HEK293T (cell line): ENCODE measurements at regions not wholly inside any gene's neighbourhood (a gene's known extent, or its start where the extent isn't known, plus 50 kb on each side); places are given as distances from the start of the nearest gene placed in this dataset.

Experiments used
- CTCF ChIA-PET: fragments of 350-600 bp; formaldehyde crosslinking; extraction: SDS; loops from one replicate; lab custom pipeline; 2021; ENCODE audit warnings: antibody characterized with exemption, inconsistent platforms; lab: Yijun Ruan, JAX
- POLR2A ChIA-PET: fragments of 350-600 bp; formaldehyde crosslinking; extraction: SDS; loops from one replicate; lab custom pipeline; 2020; ENCODE audit warnings: antibody characterized with exemption, inconsistent platforms; lab: Yijun Ruan, JAX
- DNase-seq: peaks from one replicate; pipeline ENCODE4 v3.0.0; 2012; ENCODE audit warnings: mixed read lengths; ENCODE audit errors: extremely low spot score
- ARNT ChIP-seq: fragments of 450-650 bp; IDR thresholded peaks from 2 replicates; pipeline ENCODE4 v1.6.1; 2017; ENCODE audit warnings: mild to moderate bottlenecking
- BHLHE40 ChIP-seq: fragments of 450-650 bp; IDR thresholded peaks from 2 replicates; pipeline ENCODE4 v1.6.1; 2016; ENCODE audit warnings: mild to moderate bottlenecking, moderate library complexity, borderline replicate concordance
- CTBP1 ChIP-seq: fragments of 450-650 bp; IDR thresholded peaks from 2 replicates; pipeline ENCODE4 v1.6.1; 2016; ENCODE audit warnings: borderline replicate concordance
- ELF4 ChIP-seq: fragments of 450-650 bp; IDR thresholded peaks from 2 replicates; pipeline ENCODE4 v1.6.1; 2017; ENCODE audit warnings: antibody characterized with exemption
- FOXA1 ChIP-seq: fragments of 450-650 bp; IDR thresholded peaks from 2 replicates; pipeline ENCODE4 v1.6.1; 2016; ENCODE audit warnings: mild to moderate bottlenecking
- FOXK2 ChIP-seq: fragments of 450-650 bp; IDR thresholded peaks from 2 replicates; pipeline ENCODE4 v1.6.1; 2016; ENCODE audit warnings: mild to moderate bottlenecking
- FOXM1 ChIP-seq: fragments of 450-650 bp; IDR thresholded peaks from 2 replicates; pipeline ENCODE4 v1.6.1; 2017; ENCODE audit warnings: mild to moderate bottlenecking, borderline replicate concordance
- HDGF ChIP-seq: fragments of 450-650 bp; IDR thresholded peaks from 2 replicates; pipeline ENCODE4 v1.6.1; 2017; ENCODE audit warnings: antibody characterized with exemption, borderline replicate concordance
- L3MBTL2 ChIP-seq: fragments of 450-650 bp; conservative IDR thresholded peaks from 2 replicates; pipeline ENCODE4 v1.6.1; 2016; ENCODE audit warnings: mild to moderate bottlenecking
- LEF1 ChIP-seq: fragments of 450-650 bp; IDR thresholded peaks from 2 replicates; pipeline ENCODE4 v1.6.1; 2017; ENCODE audit warnings: mild to moderate bottlenecking, borderline replicate concordance
- NFRKB ChIP-seq: fragments of 450-650 bp; IDR thresholded peaks from 2 replicates; pipeline ENCODE4 v1.6.1; 2016; ENCODE audit warnings: mild to moderate bottlenecking, moderate library complexity
- SP1 ChIP-seq: fragments of 450-650 bp; IDR thresholded peaks from 2 replicates; pipeline ENCODE4 v1.6.1; 2017
- SUZ12 ChIP-seq: fragments of 450-650 bp; IDR thresholded peaks from 2 replicates; pipeline ENCODE4 v1.6.1; 2016; ENCODE audit warnings: mild to moderate bottlenecking
- TARDBP ChIP-seq: fragments of 450-650 bp; IDR thresholded peaks from 2 replicates; pipeline ENCODE4 v1.6.1; 2016
- ZNF384 ChIP-seq: fragments of 450-650 bp; IDR thresholded peaks from 2 replicates; pipeline ENCODE4 v1.6.1; 2016
- TF ChIP-seq, protein P1 (sequence below): fragments of 450-650 bp; IDR thresholded peaks from 2 replicates; pipeline ENCODE4 v1.6.1; 2016

GRCh38 chr18:53755914-53756609 is 468.4 kb downstream of the MBD2 start:
- DNase-seq, result no peak
- ChIA-PET CTCF (no interaction called here), POLR2A (no interaction called here)
- TF ChIP-seq, protein P1, sequence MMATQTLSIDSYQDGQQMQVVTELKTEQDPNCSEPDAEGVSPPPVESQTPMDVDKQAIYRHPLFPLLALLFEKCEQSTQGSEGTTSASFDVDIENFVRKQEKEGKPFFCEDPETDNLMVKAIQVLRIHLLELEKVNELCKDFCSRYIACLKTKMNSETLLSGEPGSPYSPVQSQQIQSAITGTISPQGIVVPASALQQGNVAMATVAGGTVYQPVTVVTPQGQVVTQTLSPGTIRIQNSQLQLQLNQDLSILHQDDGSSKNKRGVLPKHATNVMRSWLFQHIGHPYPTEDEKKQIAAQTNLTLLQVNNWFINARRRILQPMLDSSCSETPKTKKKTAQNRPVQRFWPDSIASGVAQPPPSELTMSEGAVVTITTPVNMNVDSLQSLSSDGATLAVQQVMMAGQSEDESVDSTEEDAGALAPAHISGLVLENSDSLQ, result no peak
- no peak for TF ChIP-seq ARNT
- no peak for TF ChIP-seq SUZ12
- no peak for TF ChIP-seq ELF4
- TF ChIP-seq SP1, result no peak
- no peak for TF ChIP-seq BHLHE40
- TF ChIP-seq FOXM1, result no peak
- no peak for TF ChIP-seq FOXK2
- no peak for TF ChIP-seq CTBP1
- TF ChIP-seq ZNF384, result no peak
- no peak for TF ChIP-seq NFRKB
- no peak for TF ChIP-seq FOXA1

DNA sequence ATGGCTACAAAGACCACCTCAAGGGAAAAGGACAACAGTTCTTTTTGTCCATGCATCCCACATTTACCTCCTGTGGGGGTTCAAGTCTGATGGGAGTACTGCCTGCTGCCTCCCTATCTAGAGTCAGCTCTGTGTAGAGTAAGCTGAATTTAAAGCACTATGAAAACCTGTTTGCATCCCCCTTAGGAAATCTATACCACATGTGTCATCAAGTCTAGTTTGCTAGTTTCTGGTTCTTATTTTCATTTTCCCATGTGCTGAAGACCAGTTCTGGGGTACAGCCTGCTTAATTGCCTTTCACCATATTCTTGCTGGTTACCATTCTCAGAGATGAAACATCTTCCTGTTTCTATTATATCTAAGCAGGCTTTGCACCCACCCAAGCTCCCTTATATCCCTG is 470.3 kb downstream of the MBD2 start:
- DNase-seq, result no peak
- no peak for TF ChIP-seq ZNF384
- TF ChIP-seq L3MBTL2, result no peak
- POLR2A ChIA-PET, result no interaction called here
- CTCF ChIA-PET, result no interaction called here

DNA sequence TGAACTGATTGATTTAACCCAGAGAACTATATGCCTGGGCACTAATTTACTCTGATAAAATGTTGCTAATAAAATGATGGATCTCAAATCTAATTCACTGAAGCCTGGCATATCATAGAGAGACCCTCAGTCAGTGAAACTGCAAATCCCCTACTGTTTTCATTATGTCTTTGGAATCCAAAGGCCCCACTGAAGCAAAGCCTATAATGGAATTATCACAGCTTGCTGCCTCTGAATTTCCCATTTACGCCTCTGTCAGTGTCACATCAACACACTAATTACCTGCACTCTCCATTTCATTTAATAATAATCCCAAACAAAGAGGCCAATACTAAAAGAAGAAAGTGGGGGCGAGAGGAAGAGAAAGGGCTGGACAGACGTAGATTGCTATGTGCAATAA is 470.9 kb downstream of the MBD2 start:
- ChIA-PET POLR2A (no interaction called here), CTCF (no interaction called here)
- no peak for DNase-seq
- TF ChIP-seq SP1 (no peak), SUZ12 (no peak), TARDBP (no peak), NFRKB (no peak), HDGF (no peak), LEF1 (no peak), L3MBTL2 (no peak), ELF4 (no peak)
- TF ChIP-seq, protein P1, result no peak

- ChIA-PET POLR2A (no interaction called here), CTCF (no interaction called here)
- DNase-seq, result no peak
- no peak for TF ChIP-seq CTBP1
- no peak for TF ChIP-seq ZNF384
- TF ChIP-seq HDGF, result no peak
- no peak for TF ChIP-seq ARNT
- TF ChIP-seq NFRKB, result no peak
- TF ChIP-seq FOXK2, result no peak
- TF ChIP-seq ELF4, result no peak
- no peak for TF ChIP-seq FOXM1
- no peak for TF ChIP-seq TARDBP
- no peak for TF ChIP-seq L3MBTL2
- no peak for TF ChIP-seq BHLHE40
- TF ChIP-seq SP1, result no peak
- no peak for TF ChIP-seq LEF1
- TF ChIP-seq, protein P1, result no peak
- TF ChIP-seq FOXA1, result no peak
- no peak for TF ChIP-seq SUZ12
Observed at GRCh38 chr18:53752781-53753367, 471.6 kb downstream of the MBD2 start.

GRCh38 chr18:53749766-53750165 is 474.7 kb downstream of the MBD2 start:
- no peak for DNase-seq
- CTCF ChIA-PET, result no interaction called here
- POLR2A ChIA-PET, result no interaction called here
- TF ChIP-seq SUZ12 (no peak), ZNF384 (no peak), FOXM1 (no peak), SP1 (no peak), ELF4 (no peak), NFRKB (no peak), FOXK2 (no peak), LEF1 (no peak), HDGF (no peak), CTBP1 (no peak), TARDBP (no peak), BHLHE40 (no peak)
- TF ChIP-seq, protein P1, result no peak
